Chondrocyte (in vitro differentiated cells): ENCODE measurements at regions not wholly inside any gene's neighbourhood (a gene's known extent, or its start where the extent isn't known, plus 50 kb on each side); places are given as distances from the start of the nearest gene placed in this dataset.

Source experiments
- DNase-seq: peaks from one replicate; pipeline ENCODE4 v3.0.0; 2021; ENCODE audit warnings: mixed read lengths, low spot score
- H3K27ac Mint-ChIP-seq: one replicate; pipeline ENCODE4 v1.8.0; 2021; ENCODE audit warnings: mild to moderate bottlenecking, moderate library complexity, mixed read lengths; ENCODE audit not compliant: unreplicated experiment
- H3K27me3 Mint-ChIP-seq: 2 replicates; pipeline ENCODE4 v1.8.0; 2021; ENCODE audit warnings: low read depth, mixed read lengths
- H3K36me3 Mint-ChIP-seq: 2 replicates; pipeline ENCODE4 v1.8.0; 2021; ENCODE audit warnings: low read depth, mixed read lengths
- H3K4me1 Mint-ChIP-seq: 2 replicates; pipeline ENCODE4 v1.8.0; 2021; ENCODE audit warnings: low read depth, mild to moderate bottlenecking, mixed read lengths
- H3K4me3 Mint-ChIP-seq: one replicate; pipeline ENCODE4 v1.8.0; 2021; ENCODE audit warnings: mild to moderate bottlenecking, moderate library complexity, mixed read lengths; ENCODE audit not compliant: unreplicated experiment
- H3K9me3 Mint-ChIP-seq: 2 replicates; pipeline ENCODE4 v1.8.0; 2021; ENCODE audit warnings: low read depth, mixed read lengths
- TF ChIP-seq, protein P1 (sequence below): fragments of 200-600 bp; sonication (generic); IDR thresholded peaks from 2 replicates; pipeline ENCODE4 v1.5.0; 2021; ENCODE audit warnings: antibody characterized with exemption, mild to moderate bottlenecking, moderate library complexity

DNA sequence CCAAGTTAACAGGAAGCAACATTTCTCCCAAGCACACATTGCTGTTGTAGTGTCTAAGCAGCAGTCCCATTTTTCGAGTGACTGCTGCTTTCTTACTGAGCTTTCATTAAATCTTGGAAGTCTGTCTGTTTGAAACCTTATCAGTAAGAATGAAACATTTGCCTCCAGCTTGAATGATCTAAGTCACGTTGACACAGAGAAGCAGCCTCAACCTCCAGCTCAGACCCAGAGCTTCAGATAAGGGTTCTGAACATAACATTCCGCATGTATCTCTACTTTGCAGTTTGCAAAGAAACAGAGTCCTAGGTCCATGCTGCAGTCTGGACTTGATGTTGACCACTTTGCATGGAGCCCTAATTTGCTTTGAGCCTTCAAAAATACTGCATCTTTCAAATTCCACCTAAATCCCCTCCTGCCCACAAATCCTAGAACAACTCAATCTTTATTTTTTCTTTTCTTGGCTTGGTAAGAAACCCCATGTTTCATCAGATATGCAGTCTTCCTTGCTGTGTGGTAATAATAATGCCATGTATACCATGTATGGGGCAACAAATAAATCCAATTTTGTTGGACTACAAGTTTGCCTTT, 698.7 kb upstream of the IGFBP3 start:
- Mint-ChIP-seq H3K4me3 (no peak overlapping the region), H3K4me1 (peaks cover 15% of the 10 kb centered on the region), H3K27me3 (no peaks in the 10 kb centered on the region), H3K27ac (no peak overlapping the region), H3K9me3 (no peaks in the 10 kb centered on the region), H3K36me3 (no peaks in the 10 kb centered on the region)
- DNase-seq: no peak
- TF ChIP-seq, protein P1, sequence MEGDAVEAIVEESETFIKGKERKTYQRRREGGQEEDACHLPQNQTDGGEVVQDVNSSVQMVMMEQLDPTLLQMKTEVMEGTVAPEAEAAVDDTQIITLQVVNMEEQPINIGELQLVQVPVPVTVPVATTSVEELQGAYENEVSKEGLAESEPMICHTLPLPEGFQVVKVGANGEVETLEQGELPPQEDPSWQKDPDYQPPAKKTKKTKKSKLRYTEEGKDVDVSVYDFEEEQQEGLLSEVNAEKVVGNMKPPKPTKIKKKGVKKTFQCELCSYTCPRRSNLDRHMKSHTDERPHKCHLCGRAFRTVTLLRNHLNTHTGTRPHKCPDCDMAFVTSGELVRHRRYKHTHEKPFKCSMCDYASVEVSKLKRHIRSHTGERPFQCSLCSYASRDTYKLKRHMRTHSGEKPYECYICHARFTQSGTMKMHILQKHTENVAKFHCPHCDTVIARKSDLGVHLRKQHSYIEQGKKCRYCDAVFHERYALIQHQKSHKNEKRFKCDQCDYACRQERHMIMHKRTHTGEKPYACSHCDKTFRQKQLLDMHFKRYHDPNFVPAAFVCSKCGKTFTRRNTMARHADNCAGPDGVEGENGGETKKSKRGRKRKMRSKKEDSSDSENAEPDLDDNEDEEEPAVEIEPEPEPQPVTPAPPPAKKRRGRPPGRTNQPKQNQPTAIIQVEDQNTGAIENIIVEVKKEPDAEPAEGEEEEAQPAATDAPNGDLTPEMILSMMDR: no peak

DNA sequence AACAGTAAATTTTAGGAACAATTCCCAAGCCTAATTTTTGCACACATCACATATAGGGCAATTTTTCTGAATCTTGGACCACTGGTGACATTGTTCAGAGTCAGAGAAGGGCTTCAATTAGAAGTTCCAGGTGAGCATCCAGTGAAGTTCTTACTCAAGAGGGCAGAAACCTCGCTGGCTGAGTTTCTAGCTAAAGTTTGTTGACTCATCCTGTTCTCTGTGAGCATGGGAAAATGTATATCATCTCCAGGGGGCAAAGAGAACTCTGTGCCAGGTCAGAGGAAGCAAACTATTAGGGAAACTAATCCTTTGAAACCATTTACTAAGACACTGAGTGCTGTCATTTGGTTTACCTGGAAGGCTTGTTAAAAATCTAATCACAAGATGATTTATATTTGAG, 695.6 kb upstream of the IGFBP3 start:
- no peak overlapping the region for H3K4me3 Mint-ChIP-seq
- no peaks in the 10 kb centered on the region for H3K9me3 Mint-ChIP-seq
- H3K36me3 Mint-ChIP-seq: no peaks in the 10 kb centered on the region
- DNase-seq: no peak
- TF ChIP-seq, protein P1: no peak
- H3K27me3 Mint-ChIP-seq: no peaks in the 10 kb centered on the region
- H3K4me1 Mint-ChIP-seq: peaks cover 8% of the 10 kb centered on the region
- no peak overlapping the region for H3K27ac Mint-ChIP-seq

DNA sequence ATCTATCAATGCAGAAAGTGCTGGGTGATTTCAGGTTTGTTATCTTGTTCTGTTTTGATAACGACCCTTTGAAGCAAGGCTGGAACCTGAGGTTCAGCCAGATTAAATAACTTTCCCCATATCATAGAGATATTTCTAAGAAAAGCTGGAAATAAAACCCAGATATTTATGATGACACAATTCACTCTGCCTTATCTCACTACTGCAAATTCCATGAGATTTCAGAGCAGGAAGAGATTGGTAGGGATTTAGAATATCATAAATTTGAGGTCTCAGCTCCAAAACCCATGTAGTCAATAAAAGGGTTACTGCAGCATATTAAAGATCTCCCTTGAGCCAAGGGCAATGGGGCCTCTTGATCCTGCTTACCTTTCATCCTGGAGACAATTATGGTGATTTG, 692.5 kb upstream of the IGFBP3 start:
- no peak overlapping the region for H3K27ac Mint-ChIP-seq
- H3K9me3 Mint-ChIP-seq: no peaks in the 10 kb centered on the region
- no peak overlapping the region for H3K4me3 Mint-ChIP-seq
- H3K27me3 Mint-ChIP-seq: no peaks in the 10 kb centered on the region
- peaks cover 16% of the 10 kb centered on the region for H3K4me1 Mint-ChIP-seq
- TF ChIP-seq, protein P1: no peak
- DNase-seq: no peak
- H3K36me3 Mint-ChIP-seq: no peaks in the 10 kb centered on the region

DNA sequence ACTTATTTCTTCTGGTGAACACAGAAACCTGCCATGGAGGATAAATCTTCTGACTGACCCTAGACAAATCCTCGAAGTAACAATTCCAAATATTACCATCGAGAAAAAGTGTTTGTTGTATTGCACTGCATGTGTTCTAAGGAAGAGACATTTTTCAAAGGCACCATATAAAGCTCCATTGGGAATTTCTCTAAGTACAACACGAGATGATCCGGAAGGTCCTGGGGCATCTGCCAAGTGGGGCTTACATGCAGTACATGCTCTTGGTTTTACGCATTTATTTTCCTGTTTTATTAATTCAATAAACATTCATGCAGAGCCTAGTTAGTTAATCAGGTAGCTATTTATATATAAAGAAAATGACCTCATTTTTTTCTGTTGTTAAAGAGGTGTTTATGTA, 692.0 kb upstream of the IGFBP3 start:
- H3K36me3 Mint-ChIP-seq: no peaks in the 10 kb centered on the region
- peaks cover 16% of the 10 kb centered on the region for H3K4me1 Mint-ChIP-seq
- H3K27ac Mint-ChIP-seq: no peak overlapping the region
- no peaks in the 10 kb centered on the region for H3K27me3 Mint-ChIP-seq
- H3K9me3 Mint-ChIP-seq: no peaks in the 10 kb centered on the region
- DNase-seq: no peak
- no peak overlapping the region for H3K4me3 Mint-ChIP-seq
- TF ChIP-seq, protein P1: no peak

DNA sequence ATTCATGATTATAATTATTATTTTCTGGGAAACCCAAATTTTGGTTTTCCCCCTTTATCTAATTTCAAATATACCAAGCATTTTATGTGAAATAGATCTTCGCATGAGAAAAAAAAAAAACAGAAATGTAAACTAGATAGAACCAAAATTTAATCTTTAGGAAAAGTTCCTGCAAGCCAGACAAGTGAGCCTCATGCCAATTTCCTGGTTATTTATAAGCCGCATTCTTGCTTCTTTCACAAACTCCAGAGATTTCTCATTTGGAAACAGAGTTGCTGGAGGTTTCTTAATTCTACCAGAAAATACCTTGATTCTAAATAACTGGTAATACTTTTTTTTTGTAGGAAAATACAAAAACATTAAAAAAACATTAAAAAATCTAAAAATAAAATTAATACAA, 690.4 kb upstream of the IGFBP3 start:
- Mint-ChIP-seq H3K27ac (no peak overlapping the region), H3K36me3 (no peaks in the 10 kb centered on the region), H3K4me3 (no peak overlapping the region), H3K9me3 (no peaks in the 10 kb centered on the region), H3K4me1 (peaks cover 11% of the 10 kb centered on the region), H3K27me3 (no peaks in the 10 kb centered on the region)
- no peak for DNase-seq
- TF ChIP-seq, protein P1: no peak
